GM12873 (cell line): ENCODE measurements at regions not wholly inside any gene's neighbourhood (a gene's known extent, or its start where the extent isn't known, plus 50 kb on each side); places are given as distances from the start of the nearest gene placed in this dataset.

Experiments
- CTCF ChIP-seq: IDR thresholded peaks from 2 replicates; pipeline ENCODE4 v1.5.1; 2012; ENCODE audit warnings: low read depth, mild to moderate bottlenecking, moderate library complexity, low read length, control low read depth; ENCODE audit not compliant: insufficient read depth; ENCODE audit errors: missing control alignments

- TF ChIP-seq CTCF: no peak
Measured at GRCh38 chr7:125126376-125126775, 196.8 kb upstream of the POT1 start.

- TF ChIP-seq CTCF: no peak
Measured at GRCh38 chr7:125125315-125125714, 195.7 kb upstream of the POT1 start.

- TF ChIP-seq CTCF: no peak
Measured at GRCh38 chr7:125122173-125122572, 192.5 kb upstream of the POT1 start.

GRCh38 chr7:125119559-125120115 lies 190.0 kb upstream of the POT1 start:
- no peak for TF ChIP-seq CTCF

- TF ChIP-seq CTCF: no peak
Measured at GRCh38 chr7:125118444-125118843, 188.8 kb upstream of the POT1 start.

- no peak for TF ChIP-seq CTCF
Measured at GRCh38 chr7:125112850-125113249, 183.2 kb upstream of the POT1 start.

- no peak for TF ChIP-seq CTCF
Measured at GRCh38 chr7:125099519-125099918, 169.9 kb upstream of the POT1 start.

- no peak for TF ChIP-seq CTCF
Measured at GRCh38 chr7:125098377-125098970, 168.8 kb upstream of the POT1 start.
